ENCODE measurements at regions not wholly inside any gene's neighbourhood (a gene's known extent, or its start where the extent isn't known, plus 50 kb on each side); places are given as distances from the start of the nearest gene placed in this dataset.

GRCh38 chr7:153399554-153399940, 640.0 kb downstream of the ACTR3B start:
- no peak for DNase-seq
- intact Hi-C loops (cut with micrococcal nuclease) = no loop called here
- Histone ChIP-seq H3K27me3 (ENCODE audit: low read depth) (no peaks in the 10 kb centered on the region), H3K4me1 (no peaks in the 10 kb centered on the region), H3K9me3 (replicated peaks) (peaks cover 4% of the 10 kb centered on the region), H3K36me3 (no peaks in the 10 kb centered on the region), H3K4me3 (no peak overlapping the region), H3K27ac (replicated peaks) (no peak overlapping the region)
- TF ChIP-seq, protein P1, sequence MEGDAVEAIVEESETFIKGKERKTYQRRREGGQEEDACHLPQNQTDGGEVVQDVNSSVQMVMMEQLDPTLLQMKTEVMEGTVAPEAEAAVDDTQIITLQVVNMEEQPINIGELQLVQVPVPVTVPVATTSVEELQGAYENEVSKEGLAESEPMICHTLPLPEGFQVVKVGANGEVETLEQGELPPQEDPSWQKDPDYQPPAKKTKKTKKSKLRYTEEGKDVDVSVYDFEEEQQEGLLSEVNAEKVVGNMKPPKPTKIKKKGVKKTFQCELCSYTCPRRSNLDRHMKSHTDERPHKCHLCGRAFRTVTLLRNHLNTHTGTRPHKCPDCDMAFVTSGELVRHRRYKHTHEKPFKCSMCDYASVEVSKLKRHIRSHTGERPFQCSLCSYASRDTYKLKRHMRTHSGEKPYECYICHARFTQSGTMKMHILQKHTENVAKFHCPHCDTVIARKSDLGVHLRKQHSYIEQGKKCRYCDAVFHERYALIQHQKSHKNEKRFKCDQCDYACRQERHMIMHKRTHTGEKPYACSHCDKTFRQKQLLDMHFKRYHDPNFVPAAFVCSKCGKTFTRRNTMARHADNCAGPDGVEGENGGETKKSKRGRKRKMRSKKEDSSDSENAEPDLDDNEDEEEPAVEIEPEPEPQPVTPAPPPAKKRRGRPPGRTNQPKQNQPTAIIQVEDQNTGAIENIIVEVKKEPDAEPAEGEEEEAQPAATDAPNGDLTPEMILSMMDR (IDR thresholded peaks at IDR 0.05; ENCODE audit: borderline replicate concordance) = no peak

DNA sequence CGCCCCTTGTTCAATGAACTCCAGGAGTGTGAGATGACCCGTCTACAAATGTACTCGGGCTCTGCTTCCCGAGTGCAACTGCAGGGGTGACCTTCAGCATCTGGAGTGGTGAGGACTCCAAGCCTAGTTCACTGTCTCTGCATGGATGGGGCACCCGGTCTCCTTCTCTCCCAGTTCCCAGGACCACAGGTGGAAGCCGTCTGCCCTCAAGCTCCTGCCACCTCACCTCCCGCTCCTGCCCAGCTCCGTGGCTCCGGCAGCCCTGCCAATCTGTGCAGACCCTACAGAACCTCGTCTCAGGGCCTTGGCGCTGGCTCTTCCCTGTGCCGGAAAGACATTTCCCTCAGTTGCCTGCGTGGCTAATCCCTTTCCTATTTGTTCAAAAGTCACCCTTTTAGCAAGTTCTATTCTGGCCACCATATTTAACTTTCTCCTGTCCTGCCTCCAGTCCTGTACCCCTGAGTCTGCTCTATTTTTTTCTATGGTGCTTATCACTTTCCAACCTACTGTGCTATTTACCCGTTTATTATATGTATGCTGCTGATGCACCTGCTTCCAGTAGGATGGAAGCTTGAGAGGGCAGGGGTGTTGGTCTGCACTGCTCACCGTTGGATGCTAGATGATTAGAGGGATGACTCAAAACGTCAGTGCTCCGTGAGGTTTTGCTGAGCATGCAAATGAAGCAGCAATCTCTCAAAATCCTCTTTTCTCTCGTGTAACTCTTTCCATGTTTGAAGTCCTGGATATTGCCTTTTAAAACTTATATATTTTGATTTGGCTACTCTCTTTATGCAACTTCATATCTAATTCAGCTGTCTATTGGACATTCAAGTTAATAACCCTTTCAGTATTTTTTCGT, 641.4 kb downstream of the ACTR3B start:
- H3K4me3 ChIP-seq = no peak overlapping the region
- TF ChIP-seq, protein P1 (IDR thresholded peaks at IDR 0.05; ENCODE audit: borderline replicate concordance) = no peak
- no peaks in the 10 kb centered on the region for H3K4me1 ChIP-seq

GRCh38 chr7:153401795-153402720, 642.5 kb downstream of the ACTR3B start:
- no peak for DNase-seq
- Histone ChIP-seq H3K9me3 (replicated peaks) (no peaks in the 10 kb centered on the region), H3K4me1 (no peaks in the 10 kb centered on the region), H3K36me3 (no peaks in the 10 kb centered on the region), H3K27ac (replicated peaks) (no peak overlapping the region), H3K4me3 (no peak overlapping the region), H3K27me3 (ENCODE audit: low read depth) (no peaks in the 10 kb centered on the region)
- intact Hi-C loops (cut with micrococcal nuclease) = no loop called here
- TF ChIP-seq, protein P1 (IDR thresholded peaks at IDR 0.05; ENCODE audit: borderline replicate concordance) = no peak

More for the DNA sequence above, 641.4 kb downstream of the ACTR3B start:
- H3K36me3 ChIP-seq = no peaks in the 10 kb centered on the region
- H3K27me3 ChIP-seq (ENCODE audit: low read depth) = no peaks in the 10 kb centered on the region
- intact Hi-C loops (cut with micrococcal nuclease) = no loop called here
- no peak for DNase-seq
- no peak overlapping the region for H3K27ac ChIP-seq (replicated peaks)
- H3K9me3 ChIP-seq (replicated peaks) = no peaks in the 10 kb centered on the region

DNA sequence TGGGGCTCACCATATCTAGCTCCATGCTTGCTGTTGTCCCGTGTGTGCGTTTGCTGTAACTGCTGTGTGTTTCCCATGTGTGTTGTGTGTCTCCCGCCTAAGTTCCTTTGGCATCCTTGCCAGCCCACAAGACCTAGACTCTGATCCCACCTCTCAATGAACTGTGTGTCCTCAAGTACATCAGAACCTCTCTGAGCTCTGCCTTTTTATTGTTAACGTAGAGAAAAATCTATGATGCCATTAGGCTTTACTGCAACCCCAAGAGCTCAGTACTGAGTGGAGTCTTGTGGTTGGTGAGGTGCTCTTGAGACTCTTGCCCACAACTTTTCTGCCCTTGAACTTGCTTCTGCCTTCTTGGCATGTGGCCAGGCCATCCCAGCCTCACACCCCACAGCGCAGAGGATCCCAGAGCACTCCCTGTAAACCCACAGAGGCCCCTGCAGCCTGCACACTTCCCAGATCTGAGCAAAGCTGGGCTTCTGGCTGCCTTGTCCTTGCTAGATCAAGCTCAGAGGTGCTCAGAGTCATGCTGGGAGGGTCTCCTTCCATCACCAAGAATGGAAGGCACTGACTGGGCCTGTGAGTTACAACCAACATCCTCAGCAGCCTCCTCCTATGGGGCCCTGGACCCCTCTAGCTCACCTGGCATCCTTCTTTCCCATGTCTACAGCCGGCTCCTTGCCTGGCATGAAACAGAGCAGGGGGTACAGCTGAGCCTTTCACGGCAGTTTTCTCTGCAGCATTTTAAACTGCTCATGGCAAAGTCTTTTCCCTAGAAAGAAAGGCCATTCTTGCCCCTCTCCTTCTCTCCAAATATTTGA, 643.4 kb downstream of the ACTR3B start:
- H3K9me3 ChIP-seq (replicated peaks) = no peaks in the 10 kb centered on the region
- intact Hi-C loops (cut with micrococcal nuclease) = no loop called here
- DNase-seq = no peak
- H3K4me3 ChIP-seq = no peak overlapping the region
- no peaks in the 10 kb centered on the region for H3K27me3 ChIP-seq (ENCODE audit: low read depth)
- no peaks in the 10 kb centered on the region for H3K36me3 ChIP-seq
- no peaks in the 10 kb centered on the region for H3K4me1 ChIP-seq
- H3K27ac ChIP-seq (replicated peaks) = no peak overlapping the region
- TF ChIP-seq, protein P1 (IDR thresholded peaks at IDR 0.05; ENCODE audit: borderline replicate concordance) = no peak

DNA sequence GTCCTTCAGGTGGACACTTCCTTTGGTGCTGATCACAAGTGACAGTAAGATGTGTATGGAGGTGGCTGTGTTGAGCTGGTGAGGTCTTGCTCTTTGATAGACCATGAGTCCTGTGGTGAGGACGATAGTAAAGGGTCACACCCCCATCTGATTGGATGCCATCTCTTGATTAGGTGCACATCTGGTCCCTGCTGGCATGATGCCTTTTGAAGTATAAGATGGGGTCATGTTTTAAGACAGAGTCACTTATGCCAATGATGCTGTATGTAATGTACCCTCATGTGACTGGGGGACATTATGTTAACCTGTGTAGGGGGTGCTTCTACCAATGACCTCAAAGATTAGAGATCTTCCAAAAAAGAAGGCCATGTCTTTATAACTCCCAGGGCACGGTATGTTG, 644.6 kb downstream of the ACTR3B start:
- Histone ChIP-seq H3K27ac (replicated peaks) (no peak overlapping the region), H3K27me3 (ENCODE audit: low read depth) (no peaks in the 10 kb centered on the region), H3K36me3 (no peaks in the 10 kb centered on the region), H3K9me3 (replicated peaks) (peaks cover 11% of the 10 kb centered on the region), H3K4me3 (no peak overlapping the region), H3K4me1 (no peaks in the 10 kb centered on the region)
- intact Hi-C loops (cut with micrococcal nuclease) = no loop called here
- no peak for DNase-seq
- TF ChIP-seq, protein P1 (IDR thresholded peaks at IDR 0.05; ENCODE audit: borderline replicate concordance) = no peak
